ENCODE measurements at regions not wholly inside any gene's neighbourhood (a gene's known extent, or its start where the extent isn't known, plus 50 kb on each side); places are given as distances from the start of the nearest gene placed in this dataset.

- Histone ChIP-seq H3K27ac (ENCODE audit: low read depth) (no peak overlapping the region), H3K9me2 (ENCODE audit: insufficient read depth) (peaks cover 6% of the 10 kb centered on the region), H3K4me1 (ENCODE audit: insufficient read depth) (peaks cover 15% of the 10 kb centered on the region), H3K4me2 (no peak overlapping the region), H3K4me3 (no peak overlapping the region), H3F3A (replicated peaks; ENCODE audit: low read depth) (no peaks in the 10 kb centered on the region), H3K79me2 (replicated peaks; ENCODE audit: insufficient read depth) (no peaks in the 10 kb centered on the region), H4K20me1 (replicated peaks; ENCODE audit: insufficient read depth) (no peaks in the 10 kb centered on the region), H3K27me3 (ENCODE audit: insufficient read depth) (no peaks in the 10 kb centered on the region), H2AFZ (no peak overlapping the region), H3K36me3 (ENCODE audit: insufficient read depth) (no peaks in the 10 kb centered on the region; the same call in 1 of the 2 replicates)
- H3K4me3 Mint-ChIP-seq = no peak overlapping the region
- no peak for TF ChIP-seq ZNF331 (CRISPR knock-in tag; IDR thresholded peaks at IDR 0.05; ENCODE audit: low read depth)
- TF ChIP-seq REST (IDR thresholded peaks at IDR 0.05; ENCODE audit: unreplicated experiment) = no peak
- TF ChIP-seq EZH2phosphoT487 (IDR thresholded peaks at IDR 0.05; ENCODE audit: unreplicated experiment) = no peak
- no peak for TF ChIP-seq JUNB (IDR thresholded peaks at IDR 0.05; ENCODE audit: unreplicated experiment)
- TF ChIP-seq POLR2AphosphoS5 (IDR thresholded peaks at IDR 0.05; ENCODE audit: low read depth) = no peak
- TF ChIP-seq ZNF462 (CRISPR knock-in tag; IDR thresholded peaks at IDR 0.05) = no peak
- TF ChIP-seq CTCF (conservative IDR thresholded peaks at IDR 0.05; ENCODE audit: low read depth in 2 of 2) = no peak
- TF ChIP-seq ZNF114 (CRISPR knock-in tag; IDR thresholded peaks at IDR 0.05) = no peak
- TF ChIP-seq CREB1 (CRISPR knock-in tag; IDR thresholded peaks at IDR 0.05; ENCODE audit: low read depth) = no peak
- no peak for TF ChIP-seq ETS1 (IDR thresholded peaks at IDR 0.05)
- TF ChIP-seq EZH2 (IDR thresholded peaks at IDR 0.05; ENCODE audit: low read depth, unreplicated experiment) = no peak
- no peak for TF ChIP-seq NANOG (IDR thresholded peaks at IDR 0.05; ENCODE audit: borderline replicate concordance)
- peaks cover 12% of the 10 kb centered on the region for H3K4me1 Mint-ChIP-seq
- H3K27me3 Mint-ChIP-seq (ENCODE audit: insufficient read depth, low read depth, poor library complexity) = peaks cover 11% of the 10 kb centered on the region
- peaks cover 4% of the 10 kb centered on the region for H3K9me3 Mint-ChIP-seq
- no peak overlapping the region for H3K27ac Mint-ChIP-seq
- ATAC-seq (no peak), DNase-seq (ENCODE audit: low spot score) (no peak)
- peaks cover 3% of the 10 kb centered on the region; the same call in 2 of the 3 replicates for H3K36me3 Mint-ChIP-seq (ENCODE audit: low read depth)
These were observed 208.8 kb upstream of the ARG1 start for GRCh38 chr6:131363947-131364834.

All from GM23338 (cell line).